ENCODE measurements at regions not wholly inside any gene's neighbourhood (a gene's known extent, or its start where the extent isn't known, plus 50 kb on each side); places are given as distances from the start of the nearest gene placed in this dataset.
A peak's percentile ranks its signal among the peaks of the same experiment; 100 is the strongest.
"Not testable (repeated sequence)": the region's sequence is repeated elsewhere in the genome, so short reads cannot be mapped to it uniquely, and the experiment has no call there.

DNA sequence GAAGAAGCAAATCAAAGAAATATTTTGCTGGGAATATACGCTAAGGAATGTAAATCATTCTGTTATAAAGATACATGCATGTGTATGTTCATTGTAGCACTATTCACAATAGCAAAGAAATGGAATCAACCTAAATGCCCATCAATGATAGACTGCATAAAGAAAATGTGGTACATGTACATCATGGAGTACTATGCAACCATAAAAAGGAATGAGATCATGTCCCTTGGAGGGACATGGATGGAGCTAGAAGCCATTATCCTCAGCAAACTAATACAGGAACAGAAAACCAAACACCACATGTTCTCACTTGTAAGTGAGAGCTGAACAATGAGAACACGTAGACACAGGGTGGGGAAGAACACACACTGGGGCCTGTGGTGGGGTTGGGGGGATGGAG lies 100.7 kb downstream of the FOXD2 start:
- Histone ChIP-seq H3K27me3 (ENCODE audit: insufficient read depth) (peaks cover 14% of the 10 kb centered on the region), H3K4me1 (ENCODE audit: insufficient read depth) (peaks cover 11% of the 10 kb centered on the region; the same call in 1 of the 2 replicates)
- H3K36me3 ChIP-seq (ENCODE audit: insufficient read depth); DNase-seq (ENCODE audit: low spot score); H3K79me2 ChIP-seq (replicated peaks; ENCODE audit: insufficient read depth); H3F3A ChIP-seq (replicated peaks; ENCODE audit: low read depth); H3K4me3 Mint-ChIP-seq; H3K9me2 ChIP-seq (ENCODE audit: insufficient read depth); ATAC-seq; H4K20me1 ChIP-seq (replicated peaks; ENCODE audit: insufficient read depth); H3K27ac ChIP-seq (ENCODE audit: low read depth); H3K4me2 ChIP-seq; H2AFZ ChIP-seq; H3K4me3 ChIP-seq; H3K36me3 Mint-ChIP-seq (ENCODE audit: low read depth); H3K27ac Mint-ChIP-seq: not testable (repeated sequence)
- Mint-ChIP-seq H3K27me3 (ENCODE audit: insufficient read depth, low read depth, poor library complexity) (peaks cover 13% of the 10 kb centered on the region), H3K9me3 (peaks cover 12% of the 10 kb centered on the region), H3K4me1 (peaks cover 18% of the 10 kb centered on the region)

GRCh38 chr1:47541705-47542104 lies 103.9 kb downstream of the FOXD2 start:
- H3K4me3 ChIP-seq; H3K36me3 Mint-ChIP-seq (ENCODE audit: low read depth); DNase-seq (ENCODE audit: low spot score); H3K4me1 Mint-ChIP-seq; H3K4me1 ChIP-seq (ENCODE audit: insufficient read depth); H3K27me3 Mint-ChIP-seq (ENCODE audit: insufficient read depth, low read depth, poor library complexity); ATAC-seq; H3K4me3 Mint-ChIP-seq; H3K36me3 ChIP-seq (ENCODE audit: insufficient read depth); H3F3A ChIP-seq (replicated peaks; ENCODE audit: low read depth); H3K9me2 ChIP-seq (ENCODE audit: insufficient read depth); H3K27ac Mint-ChIP-seq; H3K4me2 ChIP-seq; H3K27me3 ChIP-seq (ENCODE audit: insufficient read depth); H3K27ac ChIP-seq (ENCODE audit: low read depth); H4K20me1 ChIP-seq (replicated peaks; ENCODE audit: insufficient read depth); H2AFZ ChIP-seq; H3K79me2 ChIP-seq (replicated peaks; ENCODE audit: insufficient read depth): not testable (repeated sequence)
- H3K9me3 Mint-ChIP-seq, result peaks cover 12% of the 10 kb centered on the region

GRCh38 chr1:47543089-47543488 lies 105.2 kb downstream of the FOXD2 start:
- not testable (repeated sequence) for H2AFZ ChIP-seq; H3K36me3 ChIP-seq (ENCODE audit: insufficient read depth); H3K4me1 ChIP-seq (ENCODE audit: insufficient read depth); H3K9me2 ChIP-seq (ENCODE audit: insufficient read depth); H4K20me1 ChIP-seq (replicated peaks; ENCODE audit: insufficient read depth); H3K4me1 Mint-ChIP-seq; H3F3A ChIP-seq (replicated peaks; ENCODE audit: low read depth); DNase-seq (ENCODE audit: low spot score); H3K79me2 ChIP-seq (replicated peaks; ENCODE audit: insufficient read depth); H3K36me3 Mint-ChIP-seq (ENCODE audit: low read depth); H3K4me3 ChIP-seq; H3K27me3 Mint-ChIP-seq (ENCODE audit: insufficient read depth, low read depth, poor library complexity); ATAC-seq; H3K27ac Mint-ChIP-seq; H3K4me3 Mint-ChIP-seq; H3K27ac ChIP-seq (ENCODE audit: low read depth); H3K4me2 ChIP-seq; H3K27me3 ChIP-seq (ENCODE audit: insufficient read depth)
- peaks cover 12% of the 10 kb centered on the region for H3K9me3 Mint-ChIP-seq

- peaks cover 8% of the 10 kb centered on the region for H3K27me3 Mint-ChIP-seq (ENCODE audit: insufficient read depth, low read depth, poor library complexity)
- H3F3A ChIP-seq (replicated peaks; ENCODE audit: low read depth), result no peaks in the 10 kb centered on the region
- ATAC-seq, result peak; percentile 62
- TF ChIP-seq POLR2AphosphoS5 (IDR thresholded peaks at IDR 0.05; ENCODE audit: low read depth) (no peak), NANOG (IDR thresholded peaks at IDR 0.05; ENCODE audit: borderline replicate concordance) (no peak), CTCF (conservative IDR thresholded peaks at IDR 0.05; ENCODE audit: low read depth in 2 of 2) (peak; percentile 43 to 56), EZH2phosphoT487 (IDR thresholded peaks at IDR 0.05; ENCODE audit: unreplicated experiment) (no peak)
- TF ChIP-seq, protein P1, sequence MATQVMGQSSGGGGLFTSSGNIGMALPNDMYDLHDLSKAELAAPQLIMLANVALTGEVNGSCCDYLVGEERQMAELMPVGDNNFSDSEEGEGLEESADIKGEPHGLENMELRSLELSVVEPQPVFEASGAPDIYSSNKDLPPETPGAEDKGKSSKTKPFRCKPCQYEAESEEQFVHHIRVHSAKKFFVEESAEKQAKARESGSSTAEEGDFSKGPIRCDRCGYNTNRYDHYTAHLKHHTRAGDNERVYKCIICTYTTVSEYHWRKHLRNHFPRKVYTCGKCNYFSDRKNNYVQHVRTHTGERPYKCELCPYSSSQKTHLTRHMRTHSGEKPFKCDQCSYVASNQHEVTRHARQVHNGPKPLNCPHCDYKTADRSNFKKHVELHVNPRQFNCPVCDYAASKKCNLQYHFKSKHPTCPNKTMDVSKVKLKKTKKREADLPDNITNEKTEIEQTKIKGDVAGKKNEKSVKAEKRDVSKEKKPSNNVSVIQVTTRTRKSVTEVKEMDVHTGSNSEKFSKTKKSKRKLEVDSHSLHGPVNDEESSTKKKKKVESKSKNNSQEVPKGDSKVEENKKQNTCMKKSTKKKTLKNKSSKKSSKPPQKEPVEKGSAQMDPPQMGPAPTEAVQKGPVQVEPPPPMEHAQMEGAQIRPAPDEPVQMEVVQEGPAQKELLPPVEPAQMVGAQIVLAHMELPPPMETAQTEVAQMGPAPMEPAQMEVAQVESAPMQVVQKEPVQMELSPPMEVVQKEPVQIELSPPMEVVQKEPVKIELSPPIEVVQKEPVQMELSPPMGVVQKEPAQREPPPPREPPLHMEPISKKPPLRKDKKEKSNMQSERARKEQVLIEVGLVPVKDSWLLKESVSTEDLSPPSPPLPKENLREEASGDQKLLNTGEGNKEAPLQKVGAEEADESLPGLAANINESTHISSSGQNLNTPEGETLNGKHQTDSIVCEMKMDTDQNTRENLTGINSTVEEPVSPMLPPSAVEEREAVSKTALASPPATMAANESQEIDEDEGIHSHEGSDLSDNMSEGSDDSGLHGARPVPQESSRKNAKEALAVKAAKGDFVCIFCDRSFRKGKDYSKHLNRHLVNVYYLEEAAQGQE (IDR thresholded peaks at IDR 0.05; ENCODE audit: unreplicated experiment), result no peak
Measured at GRCh38 chr1:47545912-47546483, 108.2 kb downstream of the FOXD2 start.

More at GRCh38 chr1:47545912-47546483, 108.2 kb downstream of the FOXD2 start:
- Histone ChIP-seq H3K79me2 (replicated peaks; ENCODE audit: insufficient read depth) (no peaks in the 10 kb centered on the region), H3K36me3 (ENCODE audit: insufficient read depth) (no peaks in the 10 kb centered on the region), H3K9me2 (ENCODE audit: insufficient read depth) (peaks cover 2% of the 10 kb centered on the region; the same call in 1 of the 2 replicates), H4K20me1 (replicated peaks; ENCODE audit: insufficient read depth) (no peaks in the 10 kb centered on the region), H3K27me3 (ENCODE audit: insufficient read depth) (no peaks in the 10 kb centered on the region), H3K4me3 (no peak overlapping the region), H3K27ac (ENCODE audit: low read depth) (no peak overlapping the region), H3K4me2 (no peak overlapping the region), H2AFZ (no peak overlapping the region), H3K4me1 (ENCODE audit: insufficient read depth) (peaks cover 13% of the 10 kb centered on the region)
- Mint-ChIP-seq H3K4me3 (no peak overlapping the region), H3K9me3 (peaks cover 12% of the 10 kb centered on the region), H3K36me3 (ENCODE audit: low read depth) (peaks cover 7% of the 10 kb centered on the region; the same call in 1 of the 3 replicates), H3K4me1 (peaks cover 25% of the 10 kb centered on the region), H3K27ac (no peak overlapping the region)
- DNase-seq (ENCODE audit: low spot score), result peak; percentile 46
